Erythroblast (primary cell): ENCODE measurements at regions not wholly inside any gene's neighbourhood (a gene's known extent, or its start where the extent isn't known, plus 50 kb on each side); places are given as distances from the start of the nearest gene placed in this dataset.
"Not testable (repeated sequence)": the region's sequence is repeated elsewhere in the genome, so short reads cannot be mapped to it uniquely, and the experiment has no call there.

ENCODE experiments used
- DNase-seq, 2 experiments: peaks; one replicate each; lab custom pipeline; 2025; lab: John Stamatoyannopoulos, UW
- GATA1 ChIP-seq: IDR thresholded peaks from 2 replicates; pipeline ENCODE4 v1.6.1; 2011; ENCODE audit warnings: low read depth, mild to moderate bottlenecking, control low read depth, low read length, moderate library complexity
- POLR2A ChIP-seq: IDR thresholded peaks from 2 replicates; pipeline ENCODE4 v1.6.1; 2011; ENCODE audit warnings: mild to moderate bottlenecking, low read length

DNA sequence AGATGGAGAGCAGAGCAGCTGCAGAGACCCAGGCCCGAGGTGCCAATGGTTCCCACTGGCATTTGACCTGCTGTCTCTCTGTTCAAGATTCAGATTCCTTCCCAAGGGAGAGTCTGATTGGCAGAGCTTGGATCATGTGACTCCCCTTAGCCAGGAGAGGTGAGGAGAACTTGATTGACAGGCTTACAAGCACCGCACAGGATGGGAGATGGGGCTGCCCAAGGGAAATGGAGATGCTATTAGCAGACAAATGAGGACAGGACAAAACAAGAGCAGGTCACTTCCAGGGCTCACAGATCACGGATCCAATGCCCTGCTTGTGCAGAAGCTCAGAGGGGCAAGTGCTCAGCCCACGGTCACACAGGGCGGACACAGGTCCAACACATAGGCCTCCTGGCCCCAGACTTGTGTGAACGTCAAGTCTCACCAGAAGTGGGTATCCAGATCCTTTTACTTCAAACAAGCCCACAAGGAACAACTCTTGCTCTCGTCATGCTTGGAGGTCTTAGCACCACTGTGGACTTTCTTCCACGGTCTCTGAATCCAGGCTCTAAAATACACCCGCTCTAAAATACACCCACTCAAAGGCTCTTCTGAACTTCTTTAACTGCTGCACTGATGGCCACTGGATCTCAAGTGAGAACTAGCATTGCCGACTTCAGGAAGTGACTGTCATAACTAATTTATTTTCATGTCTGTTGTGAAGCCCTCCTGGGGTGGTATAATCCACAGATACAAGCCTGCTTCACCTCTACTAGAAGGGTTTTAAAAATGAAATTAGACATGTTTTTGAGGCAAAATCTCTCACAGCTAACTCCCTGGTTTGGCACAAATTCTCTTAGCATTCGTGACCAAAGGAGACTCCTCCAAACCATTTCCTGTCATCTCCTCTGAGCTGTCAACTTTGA, 274.9 kb downstream of the RRAGC start:
- TF ChIP-seq POLR2A (no peak), GATA1 (no peak)
- DNase-seq = no peak

DNA sequence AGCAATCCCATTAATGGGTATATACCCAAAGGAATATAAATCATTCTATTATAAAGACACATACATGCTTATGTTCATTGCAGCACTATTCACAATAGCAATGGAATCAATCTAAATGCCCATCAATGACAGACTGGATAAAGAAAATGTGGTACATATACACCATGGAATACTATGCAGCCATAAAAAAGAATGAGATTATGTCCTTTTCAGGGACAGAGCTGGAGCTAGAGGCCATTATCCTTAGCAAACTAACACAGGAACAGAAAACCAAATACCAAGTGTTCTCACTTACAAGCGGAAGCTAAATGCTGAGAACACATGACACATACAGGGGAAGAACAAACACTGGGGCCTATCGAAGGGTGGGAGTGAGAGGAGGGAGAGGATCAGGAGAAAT, 276.3 kb downstream of the RRAGC start:
- not testable (repeated sequence) for DNase-seq

DNA sequence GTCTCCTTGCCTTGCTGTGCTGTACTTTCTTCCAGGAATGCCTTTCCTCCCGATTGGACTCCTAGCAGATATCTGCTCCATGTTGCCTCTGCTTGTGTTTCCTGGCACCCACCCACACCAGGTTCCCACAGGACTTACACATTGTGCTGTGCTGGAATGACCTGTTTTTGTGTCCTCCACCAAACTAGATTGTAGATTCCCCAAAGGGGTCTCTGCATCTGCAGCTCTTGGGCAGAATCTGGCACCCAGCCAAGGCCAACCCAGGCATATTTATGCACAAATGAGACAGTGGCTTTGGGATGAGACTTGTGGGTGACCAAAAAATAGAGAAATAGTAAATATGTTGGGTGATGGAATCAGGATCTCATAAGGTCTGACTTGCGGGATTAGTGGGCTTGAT, 278.2 kb downstream of the RRAGC start:
- TF ChIP-seq POLR2A (no peak), GATA1 (no peak)
- no peak for DNase-seq

DNA sequence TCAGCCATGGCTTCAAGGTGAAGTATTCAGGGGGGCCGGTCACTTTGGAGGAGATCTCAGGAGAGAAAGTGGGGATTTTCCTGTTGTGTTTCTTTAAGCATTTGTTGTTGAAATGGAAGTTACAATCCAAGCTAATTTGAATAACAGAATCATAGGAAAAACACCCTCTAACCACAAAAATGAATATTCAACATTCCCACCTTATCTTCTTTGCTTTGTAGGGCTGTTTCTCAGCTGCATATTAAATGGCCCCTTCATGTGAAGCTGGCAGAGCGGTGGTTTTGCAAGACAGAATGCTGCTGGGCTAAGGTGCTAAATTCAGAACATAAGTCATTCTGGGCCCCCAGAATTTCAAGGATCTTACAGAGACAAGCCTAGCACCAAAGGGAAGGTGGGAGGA, 279.0 kb downstream of the RRAGC start:
- TF ChIP-seq GATA1 (no peak), POLR2A (no peak)
- no peak for DNase-seq

GRCh38 chr1:38579056-38579455, 280.5 kb downstream of the RRAGC start:
- DNase-seq = no peak
- no peak for TF ChIP-seq POLR2A
- TF ChIP-seq GATA1 = no peak

- no peak for TF ChIP-seq GATA1
- TF ChIP-seq POLR2A = no peak
- no peak for DNase-seq
These were observed 281.2 kb downstream of the RRAGC start for GRCh38 chr1:38578271-38578951.

- DNase-seq = no peak
- no peak for TF ChIP-seq GATA1
- no peak for TF ChIP-seq POLR2A
These were observed 281.7 kb downstream of the RRAGC start for GRCh38 chr1:38577937-38578270.

GRCh38 chr1:38577385-38577784, 282.2 kb downstream of the RRAGC start:
- no peak for TF ChIP-seq GATA1
- TF ChIP-seq POLR2A = no peak
- DNase-seq = no peak

DNA sequence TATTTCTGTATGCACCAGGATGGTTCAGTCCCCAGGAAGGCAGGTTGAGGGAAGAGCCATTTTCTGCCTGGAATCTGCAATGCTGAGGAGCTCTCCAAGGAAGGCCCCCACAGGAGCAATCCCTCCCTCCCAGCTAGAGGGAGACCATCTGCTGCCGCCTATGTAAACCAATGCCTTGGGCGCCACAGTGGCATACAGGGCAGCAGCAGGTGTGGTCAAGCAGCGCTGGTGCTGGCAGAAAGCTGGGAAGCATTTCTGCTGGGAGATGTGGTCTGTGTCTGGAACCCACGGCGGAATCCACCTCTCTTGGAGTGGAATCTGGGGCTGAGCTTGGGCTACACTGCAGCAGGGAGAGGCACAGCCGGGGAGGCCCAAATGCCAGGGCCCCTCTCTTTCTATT, 283.3 kb downstream of the RRAGC start:
- TF ChIP-seq GATA1 = no peak
- TF ChIP-seq POLR2A = no peak
- DNase-seq = no peak

GRCh38 chr1:38571726-38572125, 287.8 kb downstream of the RRAGC start:
- TF ChIP-seq GATA1 (no peak), POLR2A (no peak)
- DNase-seq = no peak

DNA sequence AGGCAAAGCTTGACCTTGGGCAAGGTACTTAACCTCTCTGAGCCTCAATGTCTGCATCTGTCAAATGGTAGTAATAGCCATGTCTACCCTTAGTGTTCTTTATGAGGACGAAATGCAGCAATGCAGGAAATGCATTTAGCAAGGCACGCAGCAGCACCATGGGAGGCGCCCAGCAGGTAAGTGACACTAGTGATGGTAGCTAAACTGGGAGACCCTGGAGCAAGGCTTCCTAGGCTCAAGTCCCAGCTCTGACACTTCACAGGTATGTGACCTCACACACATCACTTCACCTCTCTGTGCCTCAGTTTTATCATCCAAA, 289.0 kb downstream of the RRAGC start:
- no peak for TF ChIP-seq GATA1
- TF ChIP-seq POLR2A = no peak
- DNase-seq = no peak

DNA sequence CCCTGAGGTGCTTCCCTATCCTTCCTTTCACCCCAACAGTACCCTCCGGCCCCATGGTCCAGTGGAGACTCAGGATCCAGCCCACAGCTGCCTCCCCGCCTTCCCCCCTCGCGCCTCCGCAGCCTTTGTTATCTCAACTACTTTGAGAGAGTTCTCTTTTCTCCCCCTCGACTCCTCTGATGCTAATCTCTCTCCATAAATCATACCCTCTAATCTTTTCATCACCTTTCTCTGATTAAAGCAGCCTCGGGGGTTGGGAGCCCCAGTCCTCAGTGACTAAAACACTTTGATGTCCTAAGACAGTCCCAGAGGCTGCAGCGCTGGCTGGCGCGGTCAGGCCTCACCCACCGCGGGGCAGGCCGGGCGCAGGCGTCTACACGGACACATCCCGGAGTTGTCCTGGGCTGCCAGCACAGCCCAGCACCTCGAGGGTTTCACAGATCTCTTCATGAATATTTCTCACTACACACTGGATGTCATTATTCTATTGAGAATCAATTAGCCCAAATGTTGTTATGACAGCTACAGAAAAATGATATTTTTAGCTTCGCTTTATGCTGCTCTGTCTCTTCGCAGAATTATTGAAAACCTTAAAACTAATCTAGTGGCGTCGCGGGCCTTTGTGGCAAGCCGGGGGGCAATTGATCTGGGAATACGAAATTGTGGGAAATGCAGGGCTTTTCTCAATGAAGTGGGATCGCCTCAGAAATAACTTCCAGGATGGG, 289.5 kb downstream of the RRAGC start:
- TF ChIP-seq GATA1 (no peak), POLR2A (no peak)
- DNase-seq = no peak

DNA sequence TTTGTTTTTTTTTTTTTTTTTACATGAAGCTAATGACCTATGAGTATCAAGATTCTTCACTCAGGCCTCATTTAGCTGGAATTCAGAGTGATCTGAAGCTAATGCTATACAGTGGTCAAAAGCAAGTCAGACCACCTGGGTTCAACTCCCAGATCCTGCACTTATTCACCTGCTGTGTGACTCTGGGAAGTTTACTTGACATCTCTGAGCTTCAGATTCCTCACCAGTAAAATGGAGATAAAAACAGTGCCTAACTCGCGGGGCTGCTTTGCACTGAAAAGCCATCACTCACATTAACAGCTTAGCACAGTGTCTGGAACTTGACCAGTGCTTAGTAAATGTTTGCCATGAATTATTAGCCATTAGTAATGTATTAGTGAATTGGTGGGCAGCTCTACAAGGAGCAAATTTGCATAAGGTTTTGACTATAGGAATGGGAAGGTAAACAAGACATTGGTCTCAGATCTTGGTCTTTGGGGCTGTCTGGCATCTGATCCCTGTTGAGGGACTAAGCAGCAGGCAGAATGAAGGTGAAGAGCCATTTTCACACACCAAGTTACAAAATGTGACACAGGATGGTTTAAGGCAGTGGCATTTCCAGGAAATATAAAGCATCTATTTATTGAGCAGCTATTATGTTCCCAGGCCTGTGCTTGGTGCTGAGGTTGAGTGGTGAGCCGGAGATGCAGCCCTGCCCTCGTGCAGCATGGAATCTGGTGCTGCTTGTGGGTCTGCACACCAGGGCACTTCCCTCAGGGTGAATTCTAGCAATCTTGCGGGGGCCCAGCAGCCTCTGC, 291.3 kb downstream of the RRAGC start:
- no peak for TF ChIP-seq GATA1
- no peak for TF ChIP-seq POLR2A
- DNase-seq = no peak

DNA sequence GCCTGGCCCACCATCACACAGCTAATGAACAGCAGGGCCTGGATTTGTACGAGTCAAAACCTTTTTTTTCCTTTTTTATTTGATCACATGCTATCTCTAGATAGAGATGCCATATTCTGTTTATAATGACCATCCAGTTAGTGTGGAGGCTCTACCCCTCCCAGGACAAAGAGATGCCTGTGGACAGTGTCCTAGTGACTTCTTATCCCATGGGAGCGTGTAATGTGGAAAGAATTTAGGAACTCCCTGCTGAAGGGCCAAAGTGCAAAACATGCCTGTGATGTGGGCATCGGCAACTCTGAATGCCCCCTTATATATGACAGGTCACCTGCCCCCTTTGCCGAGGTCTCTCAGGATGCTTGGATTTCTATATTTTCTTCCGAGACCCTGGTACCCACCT, 292.2 kb downstream of the RRAGC start:
- TF ChIP-seq POLR2A = no peak
- TF ChIP-seq GATA1 = no peak
- DNase-seq = no peak
